GM19463 (cell line): ENCODE measurements at regions not wholly inside any gene's neighbourhood (a gene's known extent, or its start where the extent isn't known, plus 50 kb on each side); places are given as distances from the start of the nearest gene placed in this dataset.
"Not testable (repeated sequence)": the region's sequence is repeated elsewhere in the genome, so short reads cannot be mapped to it uniquely, and the experiment has no call there.

Experiments used
- ATAC-seq: cut with Tn5 transposase; IDR thresholded peaks from one replicate; pipeline ENCODE4 v1.9.1; 2021; ENCODE audit warnings: mild to moderate bottlenecking, moderate library complexity; ENCODE audit not compliant: unreplicated experiment

DNA sequence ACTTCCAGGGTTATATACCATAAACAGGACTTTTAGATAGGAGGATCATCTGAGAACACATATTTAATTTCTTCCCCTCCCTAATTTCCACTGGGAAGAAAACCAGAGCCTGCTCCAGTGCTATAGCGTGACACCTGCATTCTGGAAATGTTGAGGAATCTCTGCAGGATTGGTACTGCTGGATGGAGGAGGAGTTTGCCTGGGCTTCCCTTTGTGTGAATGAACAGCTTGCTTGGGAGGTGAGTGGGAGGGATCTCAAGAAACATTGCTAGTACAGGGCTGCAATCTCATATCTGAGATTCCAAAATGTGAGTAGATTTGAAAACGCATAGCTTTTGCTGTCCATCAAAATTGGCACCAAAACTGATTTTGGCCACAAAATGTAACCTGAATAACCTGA, 295.9 kb upstream of the RGMA start:
- ATAC-seq: no peak

GRCh38 chr15:93382200-93382820, 293.3 kb upstream of the RGMA start:
- ATAC-seq: no peak

DNA sequence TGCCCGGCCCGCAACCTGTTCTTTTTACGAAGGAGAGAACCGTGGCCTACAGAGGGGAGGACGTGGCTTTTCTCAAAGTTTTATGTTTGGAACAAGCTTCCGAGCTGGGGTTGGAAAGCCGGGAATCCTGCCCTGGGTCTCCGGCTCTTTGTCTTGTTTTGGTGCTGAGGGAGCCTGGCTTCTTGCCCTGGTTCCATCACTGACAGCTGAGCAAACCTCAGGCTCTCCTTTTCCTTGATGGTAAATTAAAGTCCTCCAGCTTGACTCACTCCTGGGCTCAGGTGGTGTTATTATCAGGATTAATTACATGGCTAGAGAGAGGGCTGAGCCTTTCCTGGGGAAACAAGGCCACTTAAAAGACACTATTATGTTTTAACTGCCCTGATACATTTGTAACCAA, 289.5 kb upstream of the RGMA start:
- ATAC-seq: no peak

GRCh38 chr15:93372865-93373223, 283.8 kb upstream of the RGMA start:
- no peak for ATAC-seq

DNA sequence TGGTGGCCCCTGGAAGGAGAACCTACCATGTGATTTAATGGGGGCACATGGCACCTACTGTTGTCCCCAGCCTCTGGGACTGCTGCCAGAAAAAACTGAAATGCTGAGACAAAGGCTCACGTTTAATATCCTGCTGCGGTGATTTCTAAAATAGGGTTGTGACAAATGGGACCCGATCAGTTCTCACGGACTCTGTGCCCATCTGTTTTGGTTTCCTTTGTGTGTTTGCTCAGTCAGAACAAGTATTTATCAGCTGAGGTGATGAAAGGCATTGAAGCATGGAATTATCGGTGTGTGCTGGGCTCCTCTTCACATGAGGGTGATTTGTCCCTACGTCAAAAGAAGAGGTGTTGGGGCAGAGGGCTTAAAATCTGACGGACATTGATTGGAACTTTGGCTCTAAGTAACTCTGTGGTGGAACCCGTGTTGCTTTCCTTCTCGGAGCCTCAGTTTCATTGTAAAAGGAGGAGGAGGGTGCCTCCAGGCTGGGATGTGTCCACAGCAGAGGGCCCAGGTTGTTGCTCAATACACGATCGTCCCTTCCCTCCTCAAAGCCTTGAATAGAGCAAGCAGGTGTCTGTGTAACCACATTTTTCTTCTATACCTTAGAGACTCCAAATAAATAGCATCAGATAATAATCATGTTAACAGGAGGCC, 283.3 kb upstream of the RGMA start:
- no peak for ATAC-seq

DNA sequence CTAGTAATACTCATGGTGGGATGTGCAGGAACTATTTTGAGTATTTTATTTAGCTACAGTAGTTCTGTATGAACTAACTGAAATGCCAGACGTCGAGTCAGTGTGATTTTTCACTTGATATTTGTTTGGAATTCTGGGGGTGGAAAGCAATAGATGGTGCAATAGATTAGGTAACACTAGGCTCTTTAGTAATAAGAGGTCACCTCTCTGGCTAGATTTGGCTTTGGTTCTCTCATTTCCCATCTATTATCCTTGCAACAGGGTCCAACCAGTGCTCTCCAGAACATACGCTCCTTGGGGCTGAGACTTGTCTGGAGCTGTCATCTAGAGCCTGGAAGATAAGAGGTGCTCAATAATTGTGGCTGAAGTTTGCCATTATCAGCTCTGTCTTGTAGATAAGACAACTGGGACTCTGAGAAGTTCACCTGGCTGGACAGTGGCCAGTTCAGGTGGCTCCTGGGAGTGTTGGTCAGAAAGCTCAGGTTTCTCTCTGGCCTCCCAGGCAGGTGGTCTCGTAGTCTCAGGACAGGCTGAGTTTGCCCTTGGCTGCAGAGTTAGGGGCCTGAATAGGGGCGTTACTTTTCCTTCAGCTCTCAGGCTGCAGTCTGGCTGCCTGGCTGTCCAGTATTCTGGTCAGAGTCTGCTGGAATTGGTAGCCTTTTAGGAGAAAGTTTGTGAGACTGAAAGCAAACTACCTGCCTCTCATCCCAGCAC, 277.5 kb upstream of the RGMA start:
- ATAC-seq: no peak

DNA sequence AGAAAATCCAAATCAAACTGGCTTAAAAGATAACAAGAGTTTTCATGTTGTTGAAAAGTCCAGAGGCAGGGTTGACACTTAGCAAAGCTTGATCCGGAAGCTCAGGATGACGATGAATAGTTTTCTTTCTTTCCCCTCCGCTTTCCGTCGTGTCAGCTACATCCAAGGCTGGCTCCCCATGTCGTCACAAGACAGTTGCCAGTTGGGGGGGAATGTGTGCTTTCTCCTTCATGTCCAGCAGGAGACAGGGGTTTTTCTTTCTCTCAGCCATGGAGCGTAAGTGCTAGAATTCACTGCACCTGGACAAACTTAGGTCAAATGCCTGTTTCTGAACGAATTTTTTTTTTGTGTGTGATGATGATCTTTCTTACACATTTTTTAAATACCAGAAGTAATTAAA, 273.8 kb upstream of the RGMA start:
- no peak for ATAC-seq

- ATAC-seq: no peak
Observed at GRCh38 chr15:93362203-93362602, 273.2 kb upstream of the RGMA start.

DNA sequence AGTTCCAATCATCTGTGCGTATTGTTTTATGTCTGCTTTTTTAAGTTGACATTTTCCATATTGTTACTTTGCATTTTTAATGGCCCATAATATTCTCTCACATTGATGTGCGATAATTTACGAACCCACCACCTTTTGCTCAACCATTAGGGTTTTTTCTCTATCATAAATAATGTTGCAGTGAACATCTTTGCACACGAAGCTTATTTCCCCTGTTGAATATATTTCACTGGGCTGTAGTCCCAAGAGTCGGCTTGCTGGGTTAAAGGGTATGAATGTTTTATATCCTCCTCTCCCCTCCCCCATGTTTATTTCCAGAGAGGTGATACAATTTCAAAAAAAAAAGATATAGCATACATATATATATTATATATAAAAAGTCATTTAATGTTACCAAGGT, 272.7 kb upstream of the RGMA start:
- no peak for ATAC-seq

- ATAC-seq: no peak
Observed at GRCh38 chr15:93360976-93361375, 272.0 kb upstream of the RGMA start.

GRCh38 chr15:93360318-93360717, 271.3 kb upstream of the RGMA start:
- ATAC-seq: no peak

GRCh38 chr15:93359425-93360131, 270.6 kb upstream of the RGMA start:
- no peak for ATAC-seq

DNA sequence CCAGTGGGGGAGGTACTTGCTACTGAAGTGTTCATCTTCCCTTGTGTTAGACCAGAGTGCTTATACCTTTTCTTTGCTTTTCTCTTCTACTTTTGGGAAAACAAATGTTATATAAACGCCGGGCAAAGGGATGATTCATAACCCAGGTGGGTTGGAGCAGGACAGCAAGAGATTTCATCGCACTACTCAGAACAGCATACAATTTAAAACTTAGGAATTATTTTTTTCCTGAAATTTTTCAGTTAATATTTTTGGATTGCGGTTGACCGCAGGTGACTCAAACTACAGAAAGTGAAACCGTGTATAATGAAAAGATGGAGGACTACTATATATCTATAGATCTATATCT, 270.0 kb upstream of the RGMA start:
- no peak for ATAC-seq

DNA sequence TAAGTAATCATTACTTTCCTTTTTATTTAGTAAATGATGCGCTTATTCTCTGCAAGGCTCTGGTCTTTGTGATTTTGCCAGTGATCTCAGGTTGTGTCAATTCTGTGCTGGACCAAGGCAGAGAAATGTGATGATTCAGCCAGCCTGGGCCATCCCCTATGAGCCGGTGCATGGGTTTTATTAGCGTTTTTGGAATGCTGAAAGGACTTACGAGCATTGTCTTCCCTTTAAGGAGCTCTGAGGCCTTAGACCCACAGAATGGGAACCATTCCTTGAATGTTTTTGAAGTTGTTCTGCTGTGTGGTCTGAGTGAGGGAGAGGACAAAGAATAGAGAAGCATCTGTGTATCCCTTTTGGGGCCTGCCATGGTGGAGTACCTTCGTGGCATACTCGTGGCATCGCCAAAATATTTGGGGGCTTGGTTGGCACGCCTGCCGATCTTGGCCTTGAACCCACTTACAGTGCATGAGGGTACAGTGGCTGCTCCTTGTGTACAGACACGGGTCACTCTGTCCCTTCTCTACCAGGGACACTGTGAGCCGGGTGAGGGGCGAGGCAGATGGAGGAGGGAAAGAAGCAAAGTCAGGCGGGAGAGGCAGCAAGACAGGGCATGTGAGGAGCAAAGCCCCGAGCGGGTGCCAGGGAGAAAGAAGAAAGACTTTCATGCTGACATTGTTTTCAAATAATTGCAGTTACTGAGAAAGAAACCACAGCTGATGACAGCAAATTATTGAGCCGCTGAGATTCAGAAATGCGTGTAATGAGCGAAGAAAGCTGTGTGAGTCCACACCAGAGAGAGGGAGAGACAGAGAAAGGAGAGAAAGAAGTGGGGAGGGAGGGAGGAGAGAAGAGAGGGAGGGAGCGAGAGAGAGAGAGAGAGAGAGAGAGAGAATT, 269.4 kb upstream of the RGMA start:
- no peak for ATAC-seq

- ATAC-seq: no peak
Observed at GRCh38 chr15:93348711-93349545, 259.9 kb upstream of the RGMA start.

- no peak for ATAC-seq
Observed at GRCh38 chr15:93347986-93348385, 259.0 kb upstream of the RGMA start.

- no peak for ATAC-seq
Observed at GRCh38 chr15:93345981-93346380, 257.0 kb upstream of the RGMA start.

DNA sequence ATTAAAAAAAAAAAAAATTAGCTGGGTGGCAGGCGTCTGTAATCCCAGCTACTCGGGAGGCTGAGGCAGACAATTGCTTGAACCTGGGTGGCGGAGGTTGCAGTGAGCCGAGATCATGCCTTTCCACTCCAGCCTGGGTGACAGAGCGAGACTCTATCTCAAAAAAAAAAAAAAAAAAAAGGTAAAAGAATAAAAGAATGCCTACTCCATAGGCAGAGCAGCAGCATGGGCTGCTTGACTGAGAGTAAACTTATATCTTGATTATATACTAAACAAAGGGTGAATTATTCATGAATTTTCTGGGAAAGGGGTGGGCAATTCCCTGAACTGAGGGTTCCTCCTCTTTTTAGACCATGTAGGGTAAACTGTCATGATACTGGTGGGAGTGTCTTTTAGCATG, 254.4 kb upstream of the RGMA start:
- not testable (repeated sequence) for ATAC-seq

- no peak for ATAC-seq
Observed at GRCh38 chr15:93341164-93341563, 252.2 kb upstream of the RGMA start.

- no peak for ATAC-seq
Observed at GRCh38 chr15:93340406-93340805, 251.4 kb upstream of the RGMA start.
